DND-41 (cell line): ENCODE measurements at regions not wholly inside any gene's neighbourhood (a gene's known extent, or its start where the extent isn't known, plus 50 kb on each side); places are given as distances from the start of the nearest gene placed in this dataset.

ENCODE experiments used
- ATAC-seq: fragments of 200-7000 bp; cut with Tn5 transposase; 3 replicates; pipeline ENCODE4 v1.9.1; 2021; ENCODE audit warnings: low read depth; ENCODE audit not compliant: insufficient read depth
- DNase-seq: peaks from one replicate; pipeline ENCODE4 v3.0.0-alpha.2; 2020
- H2AFZ ChIP-seq: 2 replicates; pipeline ENCODE4 v1.6.0; 2012; ENCODE audit warnings: low read depth, low read length
- H3K27ac ChIP-seq: 2 replicates; pipeline ENCODE4 v1.5.1; 2012; ENCODE audit warnings: low read length, inconsistent platforms
- H3K27me3 ChIP-seq: fragments of 200-600 bp; sonication (generic); 2 replicates; pipeline ENCODE4 v1.6.0; 2012; ENCODE audit warnings: low read length, mild to moderate bottlenecking, inconsistent platforms; ENCODE audit not compliant: insufficient read depth, poor library complexity
- H3K36me3 ChIP-seq: 2 replicates; pipeline ENCODE4 v1.5.1; 2012; ENCODE audit warnings: low read length, inconsistent platforms; ENCODE audit not compliant: insufficient read depth
- H3K4me1 ChIP-seq: 2 replicates; pipeline ENCODE4 v1.5.1; 2012; ENCODE audit warnings: mild to moderate bottlenecking, low read length; ENCODE audit not compliant: insufficient read depth
- H3K4me2 ChIP-seq: 2 replicates; pipeline ENCODE4 v1.6.0; 2012; ENCODE audit warnings: mild to moderate bottlenecking, moderate library complexity, low read length, inconsistent platforms; ENCODE audit not compliant: insufficient read depth
- H3K4me3 ChIP-seq, 2 experiments: fragments of 200-600 bp in 1 of 2; shearing (Covaris generic) in 1 of 2; 2 replicates each; pipeline ENCODE4 v1.5.1; 2012 to 2016; ENCODE audit warnings: inconsistent platforms in 2 of 2, low read length in 2 of 2, mild to moderate bottlenecking in 2 of 2, low read depth in 1 of 2, moderate library complexity in 1 of 2
- H3K79me2 ChIP-seq: 2 replicates; pipeline ENCODE4 v1.6.0; 2012; ENCODE audit warnings: low read length, inconsistent platforms; ENCODE audit not compliant: insufficient read depth
- H3K9ac ChIP-seq: 2 replicates; pipeline ENCODE4 v1.6.0; 2012; ENCODE audit warnings: low read depth, mild to moderate bottlenecking, inconsistent platforms, low read length, moderate library complexity
- H3K9me3 ChIP-seq: 2 replicates; pipeline ENCODE4 v1.5.1; 2012; ENCODE audit warnings: low read length, moderate library complexity, mild to moderate bottlenecking, inconsistent platforms; ENCODE audit not compliant: insufficient read depth, severe bottlenecking
- H4K20me1 ChIP-seq: 2 replicates; pipeline ENCODE4 v1.6.0; 2012; ENCODE audit warnings: low read length; ENCODE audit not compliant: insufficient read depth
- CTCF ChIP-seq: IDR thresholded peaks from 2 replicates; pipeline ENCODE4 v1.5.1; 2012; ENCODE audit warnings: borderline replicate concordance, low read length, moderate library complexity, mild to moderate bottlenecking; ENCODE audit not compliant: poor library complexity, severe bottlenecking; ENCODE audit errors: extremely low read depth
- EZH2 ChIP-seq: IDR thresholded peaks from 3 replicates; pipeline ENCODE4 v1.6.1; 2012; ENCODE audit warnings: borderline replicate concordance, low read depth, mild to moderate bottlenecking, moderate library complexity, low read length, inconsistent platforms; ENCODE audit not compliant: severe bottlenecking

GRCh38 chr2:120876526-120877280, 141.0 kb downstream of the GLI2 start:
- no peak overlapping the region for H3K4me2 ChIP-seq
- H3K4me3 ChIP-seq = no peak overlapping the region
- no peak overlapping the region for H3K27ac ChIP-seq
- no peaks in the 10 kb centered on the region for H3K4me1 ChIP-seq
- H2AFZ ChIP-seq = no peak overlapping the region
- DNase-seq = no peak
- no peak for ATAC-seq
- H4K20me1 ChIP-seq = no peaks in the 10 kb centered on the region
- no peaks in the 10 kb centered on the region for H3K36me3 ChIP-seq
- peaks cover 16% of the 10 kb centered on the region for H3K27me3 ChIP-seq
- H3K79me2 ChIP-seq = no peaks in the 10 kb centered on the region
- no peak overlapping the region for H3K9ac ChIP-seq
- H3K9me3 ChIP-seq = no peaks in the 10 kb centered on the region
- TF ChIP-seq CTCF (no peak), EZH2 (no peak)

- DNase-seq = no peak
- H3K4me1 ChIP-seq = no peaks in the 10 kb centered on the region
- no peaks in the 10 kb centered on the region for H3K79me2 ChIP-seq
- H2AFZ ChIP-seq = no peak overlapping the region
- TF ChIP-seq EZH2 (no peak), CTCF (no peak)
- no peaks in the 10 kb centered on the region for H3K36me3 ChIP-seq
- no peak for ATAC-seq
- peaks cover 11% of the 10 kb centered on the region for H3K27me3 ChIP-seq
- no peak overlapping the region for H3K27ac ChIP-seq
- H4K20me1 ChIP-seq = no peaks in the 10 kb centered on the region
- no peaks in the 10 kb centered on the region for H3K9me3 ChIP-seq
- no peak overlapping the region for H3K4me3 ChIP-seq
- H3K4me2 ChIP-seq = no peak overlapping the region
- H3K9ac ChIP-seq = no peak overlapping the region
Observed at GRCh38 chr2:120877409-120877808, 141.7 kb downstream of the GLI2 start.

DNA sequence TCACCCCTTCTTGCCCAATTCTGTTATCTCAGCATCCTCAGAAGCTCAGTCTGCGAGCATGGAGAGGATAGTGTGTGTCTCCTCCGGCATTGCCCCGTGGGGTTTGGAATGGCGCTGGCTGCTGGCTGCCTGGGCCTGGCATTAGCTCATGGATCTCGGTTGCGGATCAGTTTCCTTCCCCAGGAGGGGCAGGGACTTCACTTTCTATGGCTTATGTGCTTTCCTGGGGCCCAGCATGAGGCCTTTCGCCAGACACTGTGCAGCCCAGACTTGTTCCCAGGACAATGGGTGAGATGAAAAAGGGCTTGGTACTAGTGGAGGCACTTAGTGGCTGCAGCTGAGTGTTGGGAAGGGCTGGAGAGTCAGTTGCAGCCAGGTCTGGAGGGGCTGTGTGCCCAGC, 143.3 kb downstream of the GLI2 start:
- no peaks in the 10 kb centered on the region for H3K9me3 ChIP-seq
- H3K27me3 ChIP-seq = peaks cover 6% of the 10 kb centered on the region
- H3K9ac ChIP-seq = no peak overlapping the region
- ATAC-seq = no peak
- no peak overlapping the region for H2AFZ ChIP-seq
- no peak overlapping the region for H3K4me2 ChIP-seq
- no peaks in the 10 kb centered on the region for H3K36me3 ChIP-seq
- H3K27ac ChIP-seq = no peak overlapping the region
- no peaks in the 10 kb centered on the region for H3K4me1 ChIP-seq
- TF ChIP-seq EZH2 = no peak
- TF ChIP-seq CTCF = no peak
- no peak overlapping the region for H3K4me3 ChIP-seq
- H3K79me2 ChIP-seq = no peaks in the 10 kb centered on the region
- no peak for DNase-seq
- H4K20me1 ChIP-seq = no peaks in the 10 kb centered on the region; the same call in 1 of the 2 replicates
